HCT116 (cell line): ENCODE measurements at regions not wholly inside any gene's neighbourhood (a gene's known extent, or its start where the extent isn't known, plus 50 kb on each side); places are given as distances from the start of the nearest gene placed in this dataset.

Experiments used
- ATAC-seq: fragments of 200-7000 bp; cut with Tn5 transposase; 2 replicates; pipeline ENCODE4 v1.9.1; 2020; ENCODE audit warnings: mild to moderate bottlenecking, moderate library complexity
- BruUV-seq: library from RNA; stranded (reverse); fragments of 400-500 nt; replicated peaks from 2 replicates; lab custom pipeline; 2021; lab: Mats Ljungman, UMichigan
- CTCF ChIA-PET: fragments of 300-600 bp; sonication (Branson Sonifier 250); formaldehyde crosslinking; loops from one replicate; lab custom pipeline; 2021; ENCODE audit warnings: antibody characterized with exemption; lab: Charles Lee
- POLR2A ChIA-PET: fragments of 300-600, 350-600 bp; sonication (Branson Sonifier 250); formaldehyde crosslinking; loops from one replicate; lab custom pipeline; 2021; ENCODE audit warnings: antibody characterized with exemption; lab: Charles Lee
- RAD21 ChIA-PET, 2 experiments: fragments of 300-600 bp; sonication (Branson Sonifier 250); formaldehyde crosslinking; loops; one replicate each; lab custom pipeline; 2023; ENCODE audit warnings: low total read pairs in 2 of 2; ENCODE audit not compliant: uncharacterized antibody in 2 of 2, unreplicated experiment in 2 of 2, low non-redundant PET in 1 of 2; lab: Charles Lee
- DNase-seq: peaks from one replicate; pipeline ENCODE4 v3.0.0-alpha.2; 2010; ENCODE audit warnings: low read depth, low spot score
- H2AFZ ChIP-seq: fragments of 200-600 bp; shearing (Covaris generic), sonication (generic); 2 replicates; pipeline ENCODE4 v1.6.1; 2017; ENCODE audit warnings: low read depth, mixed run types, mixed read lengths, antibody characterized with exemption, low read length; ENCODE audit not compliant: poor library complexity, severe bottlenecking
- H3K27ac ChIP-seq: 2 replicates; pipeline ENCODE4 v1.5.1; 2012; ENCODE audit warnings: low read depth, low read length
- H3K27me3 ChIP-seq: fragments of 200-600 bp; sonication (generic); 2 replicates; pipeline ENCODE4 v1.6.1; 2016; ENCODE audit warnings: mixed run types, low read length, mixed read lengths; ENCODE audit not compliant: insufficient read depth
- H3K36me3 ChIP-seq, 2 experiments: fragments of 200-500 bp in 1 of 2; fragments of 200-600 bp in 1 of 2; sonication (Bioruptor generic) in 1 of 2; sonication (generic) in 1 of 2; 2 replicates each; pipeline versions ENCODE4 v1.5.1 to v1.6.1; 2014 to 2016; ENCODE audit warnings: low read length in 2 of 2, inconsistent platforms in 1 of 2, mixed read lengths in 1 of 2, mixed run types in 1 of 2; ENCODE audit not compliant: insufficient read depth in 2 of 2, control insufficient read depth in 1 of 2
- H3K4me1 ChIP-seq, 2 experiments: fragments of 200-600 bp in 1 of 2; sonication (generic) in 1 of 2; 2 replicates each; pipeline versions ENCODE4 v1.5.1 to v1.6.1; 2012 to 2017; ENCODE audit warnings: low read length in 2 of 2, inconsistent platforms in 1 of 2, mild to moderate bottlenecking in 1 of 2, mixed read lengths in 1 of 2, mixed run types in 1 of 2, moderate library complexity in 1 of 2; ENCODE audit not compliant: insufficient read depth in 2 of 2, control insufficient read depth in 1 of 2
- H3K4me2 ChIP-seq: fragments of 200-600 bp; sonication (generic); 2 replicates; pipeline ENCODE4 v1.6.1; 2017; ENCODE audit warnings: mixed run types, low read length, mixed read lengths
- H3K4me3 ChIP-seq, 2 experiments: fragments of 200-600 bp in 1 of 2; sonication (generic) in 1 of 2; replicated peaks in 1 of 2; 2 replicates each; pipeline ENCODE4 v1.5.1; 2011 to 2016; ENCODE audit warnings: low read length in 2 of 2, control low read depth in 1 of 2, low read depth in 1 of 2, mild to moderate bottlenecking in 1 of 2, mixed read lengths in 1 of 2, mixed run types in 1 of 2
- H3K79me2 ChIP-seq: fragments of 200-600 bp; sonication (generic); 2 replicates; pipeline ENCODE4 v1.6.1; 2017; ENCODE audit warnings: mild to moderate bottlenecking, mixed run types, low read length, moderate library complexity, mixed read lengths; ENCODE audit not compliant: insufficient read depth
- H3K9ac ChIP-seq: fragments of 200-600 bp; sonication (generic); 2 replicates; pipeline ENCODE4 v1.6.1; 2016; ENCODE audit warnings: low read length, mixed read lengths
- H3K9me2 ChIP-seq: fragments of 200-600 bp; sonication (generic), shearing (Covaris generic); 2 replicates; pipeline ENCODE4 v1.6.1; 2017; ENCODE audit warnings: mixed run types, mild to moderate bottlenecking, moderate library complexity; ENCODE audit not compliant: insufficient read depth
- H3K9me3 ChIP-seq, 2 experiments: fragments of 200-500 bp in 1 of 2; fragments of 200-600 bp in 1 of 2; sonication (Bioruptor generic) in 1 of 2; sonication (generic) in 1 of 2; 2 replicates each; pipeline ENCODE4 v1.6.1; 2014 to 2017; ENCODE audit warnings: low read length in 2 of 2, mixed read lengths in 2 of 2, inconsistent platforms in 1 of 2, low read depth in 1 of 2, mild to moderate bottlenecking in 1 of 2, mixed run types in 1 of 2, moderate library complexity in 1 of 2; ENCODE audit not compliant: control insufficient read depth in 1 of 2, insufficient read depth in 1 of 2
- H4K20me1 ChIP-seq: fragments of 200-600 bp; sonication (generic), shearing (Covaris generic); 2 replicates; pipeline ENCODE4 v1.6.1; 2017; ENCODE audit warnings: mixed run types, mild to moderate bottlenecking, moderate library complexity; ENCODE audit not compliant: insufficient read depth
- CBX3 ChIP-seq: IDR thresholded peaks from 2 replicates; pipeline ENCODE4 v1.6.1; 2012; ENCODE audit warnings: low read depth
- EGR1 ChIP-seq: IDR thresholded peaks from 2 replicates; pipeline ENCODE4 v1.6.1; 2012; ENCODE audit warnings: low read depth
- ELF1 ChIP-seq: IDR thresholded peaks from 2 replicates; pipeline ENCODE4 v1.6.1; 2012; ENCODE audit warnings: low read depth, borderline replicate concordance
- EZH2 ChIP-seq: fragments of 200-600 bp; sonication (generic); IDR thresholded peaks from 2 replicates; pipeline ENCODE4 v1.6.1; 2017; ENCODE audit warnings: antibody characterized with exemption, mixed run types
- EZH2phosphoT487 ChIP-seq: fragments of 200-600 bp; IDR thresholded peaks from 2 replicates; pipeline ENCODE4 v1.6.1; 2018; ENCODE audit warnings: antibody characterized with exemption, borderline replicate concordance
- FOSL1 ChIP-seq: IDR thresholded peaks from 2 replicates; pipeline ENCODE4 v1.6.1; 2012; ENCODE audit warnings: low read depth
- JUND ChIP-seq: IDR thresholded peaks from 2 replicates; pipeline ENCODE4 v1.6.1; 2012
- POLR2A ChIP-seq: IDR thresholded peaks from 2 replicates; pipeline ENCODE4 v1.7.0; 2011; ENCODE audit warnings: borderline replicate concordance; ENCODE audit not compliant: insufficient read depth, insufficient read length; ENCODE audit errors: extremely low read depth
- RAD21 ChIP-seq: IDR thresholded peaks from 2 replicates; pipeline ENCODE4 v1.6.1; 2012; ENCODE audit warnings: low read depth, mild to moderate bottlenecking
- SIN3A ChIP-seq: IDR thresholded peaks from 2 replicates; pipeline ENCODE4 v1.6.1; 2012; ENCODE audit warnings: low read depth
- SP1 ChIP-seq: IDR thresholded peaks from 2 replicates; pipeline ENCODE4 v1.6.1; 2012; ENCODE audit warnings: low read depth
- ZFX ChIP-seq: fragments of 450-650 bp; IDR thresholded peaks from 2 replicates; pipeline ENCODE4 v1.6.1; 2017
- ZNF274 ChIP-seq: fragments of 200-500 bp; sonication (Bioruptor generic); IDR thresholded peaks from 2 replicates; pipeline ENCODE4 v1.6.1; 2014; ENCODE audit warnings: mild to moderate bottlenecking, low read depth, low read length, inconsistent platforms
- intact Hi-C: fragments of 100-400 bp; cut with micrococcal nuclease; formaldehyde crosslinking; loops from 2 replicates; pipeline ENCODE4 v1.10.0; 2022
- TF ChIP-seq, protein P1 (sequence below): IDR thresholded peaks from 2 replicates; pipeline ENCODE4 v1.6.1; 2011; ENCODE audit warnings: mild to moderate bottlenecking, low read length, moderate library complexity; ENCODE audit not compliant: insufficient replicate concordance; ENCODE audit errors: extremely low read depth

DNA sequence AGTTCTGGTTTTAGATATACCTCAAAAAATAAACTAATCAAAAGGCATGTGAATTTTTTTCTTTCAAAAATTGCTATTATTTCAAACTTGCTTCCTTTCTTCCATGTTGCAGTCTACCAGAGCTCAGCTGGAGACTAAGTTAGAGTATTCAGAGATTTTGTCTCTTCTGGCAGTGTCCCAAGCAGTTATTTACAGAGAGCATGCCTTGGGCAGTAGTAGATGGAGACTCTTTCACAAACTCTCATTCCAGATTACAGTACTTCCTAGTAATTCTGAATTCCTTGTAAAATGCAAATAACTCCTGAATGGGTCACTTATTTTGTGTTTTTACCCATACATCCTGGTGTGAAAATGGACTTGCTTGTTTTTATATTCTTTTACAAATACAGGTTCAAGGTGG, 703.4 kb downstream of the EPHA7 start (continued):
- TF ChIP-seq EGR1 (no peak), POLR2A (no peak), CBX3 (no peak), ZNF274 (no peak), ELF1 (no peak)
- TF ChIP-seq, protein P1, sequence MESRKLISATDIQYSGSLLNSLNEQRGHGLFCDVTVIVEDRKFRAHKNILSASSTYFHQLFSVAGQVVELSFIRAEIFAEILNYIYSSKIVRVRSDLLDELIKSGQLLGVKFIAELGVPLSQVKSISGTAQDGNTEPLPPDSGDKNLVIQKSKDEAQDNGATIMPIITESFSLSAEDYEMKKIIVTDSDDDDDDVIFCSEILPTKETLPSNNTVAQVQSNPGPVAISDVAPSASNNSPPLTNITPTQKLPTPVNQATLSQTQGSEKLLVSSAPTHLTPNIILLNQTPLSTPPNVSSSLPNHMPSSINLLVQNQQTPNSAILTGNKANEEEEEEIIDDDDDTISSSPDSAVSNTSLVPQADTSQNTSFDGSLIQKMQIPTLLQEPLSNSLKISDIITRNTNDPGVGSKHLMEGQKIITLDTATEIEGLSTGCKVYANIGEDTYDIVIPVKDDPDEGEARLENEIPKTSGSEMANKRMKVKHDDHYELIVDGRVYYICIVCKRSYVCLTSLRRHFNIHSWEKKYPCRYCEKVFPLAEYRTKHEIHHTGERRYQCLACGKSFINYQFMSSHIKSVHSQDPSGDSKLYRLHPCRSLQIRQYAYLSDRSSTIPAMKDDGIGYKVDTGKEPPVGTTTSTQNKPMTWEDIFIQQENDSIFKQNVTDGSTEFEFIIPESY, result no peak

GRCh38 chr6:92714346-92714745, 705.0 kb downstream of the EPHA7 start:
- no peak for TF ChIP-seq FOSL1
- no peaks in the 10 kb centered on the region for H3K9me2 ChIP-seq
- POLR2A ChIA-PET, result no interaction called here
- H2AFZ ChIP-seq, result no peak overlapping the region
- no TSS peak for BruUV-seq
- DNase-seq (no peak), ATAC-seq (no peak)
- no peaks in the 10 kb centered on the region for H4K20me1 ChIP-seq
- H3K79me2 ChIP-seq, result no peaks in the 10 kb centered on the region
- no peak overlapping the region for H3K27ac ChIP-seq
- H3K4me2 ChIP-seq, result no peak overlapping the region
- no peaks in the 10 kb centered on the region for H3K4me1 ChIP-seq
- CTCF ChIA-PET, result no interaction called here
- H3K9ac ChIP-seq, result no peak overlapping the region
- no peaks in the 10 kb centered on the region for H3K36me3 ChIP-seq
- peaks cover 0 to 10% of the 10 kb centered on the region in 2 experiments; a peak in 1 of 4 replicates for H3K9me3 ChIP-seq
- intact Hi-C loops, result no loop called here
- RAD21 ChIA-PET, result no interaction called here
- no peak overlapping the region for H3K4me3 ChIP-seq
- no peaks in the 10 kb centered on the region for H3K27me3 ChIP-seq

- H3K9me3 ChIP-seq, result peaks cover 3% of the 10 kb centered on the region in 2 experiments; a peak in 1 of 4 replicates
- CTCF ChIA-PET, result no interaction called here
- H3K79me2 ChIP-seq, result no peaks in the 10 kb centered on the region
- H2AFZ ChIP-seq, result no peak overlapping the region
- no peak overlapping the region for H3K9ac ChIP-seq
- intact Hi-C loops, result no loop called here
- H3K9me2 ChIP-seq, result no peaks in the 10 kb centered on the region
- no peaks in the 10 kb centered on the region for H3K4me1 ChIP-seq
- ATAC-seq (no peak), DNase-seq (no peak)
- no TSS peak for BruUV-seq
- H3K27me3 ChIP-seq, result no peaks in the 10 kb centered on the region
- POLR2A ChIA-PET, result no interaction called here
- RAD21 ChIA-PET, result no interaction called here
- H3K27ac ChIP-seq, result no peak overlapping the region
- no peak overlapping the region for H3K4me3 ChIP-seq
- H3K36me3 ChIP-seq, result no peaks in the 10 kb centered on the region
- H3K4me2 ChIP-seq, result no peak overlapping the region
- H4K20me1 ChIP-seq, result no peaks in the 10 kb centered on the region
- TF ChIP-seq JUND (no peak), EZH2 (no peak), SP1 (no peak), ZNF274 (no peak), CBX3 (no peak), ELF1 (no peak), EZH2phosphoT487 (no peak), SIN3A (no peak), RAD21 (no peak), ZFX (no peak)
- TF ChIP-seq, protein P1, result no peak
Observed at GRCh38 chr6:92710048-92710447, 709.3 kb downstream of the EPHA7 start.
